Neural progenitor cell (in vitro differentiated cells): ENCODE measurements at regions not wholly inside any gene's neighbourhood (a gene's known extent, or its start where the extent isn't known, plus 50 kb on each side); places are given as distances from the start of the nearest gene placed in this dataset.

Source experiments
- DNase-seq: peaks from one replicate; pipeline ENCODE4 v3.0.0-alpha.2; 2016; ENCODE audit warnings: low spot score
- H2AFZ ChIP-seq: fragments of 200-600 bp; sonication (generic); replicated peaks from 2 replicates; pipeline ENCODE4 v1.6.1; 2016; ENCODE audit warnings: antibody characterized with exemption
- H3F3A ChIP-seq: fragments of 200-600 bp; sonication (generic); 2 replicates; pipeline ENCODE4 v1.6.1; 2016; ENCODE audit warnings: antibody characterized with exemption, low read depth
- H3K27ac ChIP-seq: fragments of 200-600 bp; sonication (generic); 2 replicates; pipeline ENCODE4 v1.5.1; 2016; ENCODE audit warnings: mild to moderate bottlenecking
- H3K27me3 ChIP-seq: fragments of 200-600 bp; sonication (generic); 2 replicates; pipeline ENCODE4 v1.6.1; 2016; ENCODE audit warnings: mild to moderate bottlenecking, moderate library complexity
- H3K36me3 ChIP-seq: fragments of 200-600 bp; sonication (generic); 2 replicates; pipeline ENCODE4 v1.5.1; 2016
- H3K4me1 ChIP-seq: fragments of 200-600 bp; sonication (generic); 2 replicates; pipeline ENCODE4 v1.6.1; 2016; ENCODE audit warnings: mixed run types
- H3K4me2 ChIP-seq: fragments of 200-600 bp; sonication (generic); 2 replicates; pipeline ENCODE4 v1.6.1; 2016
- H3K4me3 ChIP-seq: fragments of 200-600 bp; sonication (generic); 2 replicates; pipeline ENCODE4 v1.5.1; 2016
- H3K79me2 ChIP-seq: fragments of 200-600 bp; sonication (generic); 2 replicates; pipeline ENCODE4 v1.6.1; 2016; ENCODE audit warnings: low read depth
- H3K9ac ChIP-seq: fragments of 200-600 bp; sonication (generic); 2 replicates; pipeline ENCODE4 v1.6.1; 2016
- H3K9me3 ChIP-seq: fragments of 200-600 bp; sonication (generic); 2 replicates; pipeline ENCODE4 v1.5.1; 2016; ENCODE audit warnings: low read depth
- H4K20me1 ChIP-seq: fragments of 200-600 bp; sonication (generic); 2 replicates; pipeline ENCODE4 v1.6.1; 2016; ENCODE audit warnings: low read depth
- H3K27ac Mint-ChIP-seq: 3 replicates; pipeline ENCODE4 v1.8.0; 2021; ENCODE audit warnings: mixed read lengths
- H3K27me3 Mint-ChIP-seq: 2 replicates; pipeline ENCODE4 v1.8.0; 2022; ENCODE audit warnings: low read depth, mild to moderate bottlenecking, inconsistent platforms, moderate library complexity, mixed read lengths; ENCODE audit not compliant: insufficient read depth
- H3K36me3 Mint-ChIP-seq: 3 replicates; pipeline ENCODE4 v1.8.0; 2021; ENCODE audit warnings: mixed read lengths
- H3K4me1 Mint-ChIP-seq: 3 replicates; pipeline ENCODE4 v1.8.0; 2021; ENCODE audit warnings: mixed read lengths
- H3K4me3 Mint-ChIP-seq: 3 replicates; pipeline ENCODE4 v1.8.0; 2021; ENCODE audit warnings: mild to moderate bottlenecking, moderate library complexity, mixed read lengths
- H3K9me3 Mint-ChIP-seq: 3 replicates; pipeline ENCODE4 v1.8.0; 2020; ENCODE audit warnings: mixed read lengths
- EZH2 ChIP-seq: fragments of 200-600 bp; sonication (generic); IDR thresholded peaks from 2 replicates; pipeline ENCODE4 v1.6.1; 2017; ENCODE audit warnings: antibody characterized with exemption, mild to moderate bottlenecking, moderate library complexity
- EZH2phosphoT487 ChIP-seq: fragments of 200-600 bp; sonication (generic); IDR thresholded peaks from 2 replicates; pipeline ENCODE4 v1.6.1; 2017; ENCODE audit warnings: antibody characterized with exemption
- TF ChIP-seq, protein P1 (sequence below): fragments of 200-600 bp; sonication (generic); IDR thresholded peaks from 2 replicates; pipeline ENCODE4 v1.5.1; 2017; ENCODE audit warnings: antibody characterized with exemption, mild to moderate bottlenecking

DNA sequence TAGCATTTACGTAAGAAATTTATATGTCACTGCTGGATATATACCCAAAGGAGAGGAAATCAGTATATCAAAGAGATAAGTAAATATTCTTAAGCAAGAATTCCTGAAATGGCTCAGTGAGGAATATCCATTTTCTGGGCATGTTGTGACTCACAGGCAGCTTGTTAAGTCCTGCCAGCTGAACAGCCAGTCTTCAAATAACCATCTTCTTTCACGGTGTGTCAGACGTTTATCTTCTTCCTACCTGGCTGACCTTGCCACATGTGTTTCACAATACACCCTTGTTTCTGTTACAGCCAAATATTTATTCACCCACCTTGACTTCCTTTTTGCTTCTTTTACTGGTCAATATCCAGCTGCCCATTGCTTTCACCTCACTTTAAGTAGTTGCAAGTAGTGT lies 648.1 kb downstream of the ANKRD7 start:
- Mint-ChIP-seq H3K9me3 (no peaks in the 10 kb centered on the region), H3K36me3 (no peaks in the 10 kb centered on the region), H3K4me3 (no peak overlapping the region), H3K4me1 (peaks cover 4% of the 10 kb centered on the region), H3K27ac (no peak overlapping the region), H3K27me3 (no peaks in the 10 kb centered on the region)
- TF ChIP-seq EZH2 (no peak), EZH2phosphoT487 (no peak)
- TF ChIP-seq, protein P1, sequence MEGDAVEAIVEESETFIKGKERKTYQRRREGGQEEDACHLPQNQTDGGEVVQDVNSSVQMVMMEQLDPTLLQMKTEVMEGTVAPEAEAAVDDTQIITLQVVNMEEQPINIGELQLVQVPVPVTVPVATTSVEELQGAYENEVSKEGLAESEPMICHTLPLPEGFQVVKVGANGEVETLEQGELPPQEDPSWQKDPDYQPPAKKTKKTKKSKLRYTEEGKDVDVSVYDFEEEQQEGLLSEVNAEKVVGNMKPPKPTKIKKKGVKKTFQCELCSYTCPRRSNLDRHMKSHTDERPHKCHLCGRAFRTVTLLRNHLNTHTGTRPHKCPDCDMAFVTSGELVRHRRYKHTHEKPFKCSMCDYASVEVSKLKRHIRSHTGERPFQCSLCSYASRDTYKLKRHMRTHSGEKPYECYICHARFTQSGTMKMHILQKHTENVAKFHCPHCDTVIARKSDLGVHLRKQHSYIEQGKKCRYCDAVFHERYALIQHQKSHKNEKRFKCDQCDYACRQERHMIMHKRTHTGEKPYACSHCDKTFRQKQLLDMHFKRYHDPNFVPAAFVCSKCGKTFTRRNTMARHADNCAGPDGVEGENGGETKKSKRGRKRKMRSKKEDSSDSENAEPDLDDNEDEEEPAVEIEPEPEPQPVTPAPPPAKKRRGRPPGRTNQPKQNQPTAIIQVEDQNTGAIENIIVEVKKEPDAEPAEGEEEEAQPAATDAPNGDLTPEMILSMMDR = no peak
- no peak overlapping the region for H3K4me2 ChIP-seq
- H3K36me3 ChIP-seq = no peaks in the 10 kb centered on the region
- no peak overlapping the region for H2AFZ ChIP-seq
- DNase-seq = no peak
- H3K27ac ChIP-seq = no peak overlapping the region
- H4K20me1 ChIP-seq = no peaks in the 10 kb centered on the region
- no peaks in the 10 kb centered on the region for H3K9me3 ChIP-seq
- no peak overlapping the region for H3K4me3 ChIP-seq
- H3K4me1 ChIP-seq = peaks cover 7% of the 10 kb centered on the region
- no peaks in the 10 kb centered on the region for H3F3A ChIP-seq
- H3K9ac ChIP-seq = no peak overlapping the region
- H3K27me3 ChIP-seq = no peaks in the 10 kb centered on the region
- no peaks in the 10 kb centered on the region for H3K79me2 ChIP-seq

- Mint-ChIP-seq H3K27ac (no peak overlapping the region), H3K4me1 (peaks cover 4% of the 10 kb centered on the region), H3K4me3 (no peak overlapping the region), H3K9me3 (no peaks in the 10 kb centered on the region), H3K36me3 (no peaks in the 10 kb centered on the region), H3K27me3 (no peaks in the 10 kb centered on the region)
- H3K9ac ChIP-seq = no peak overlapping the region
- no peak overlapping the region for H3K27ac ChIP-seq
- TF ChIP-seq, protein P1 = no peak
- TF ChIP-seq EZH2phosphoT487 (no peak), EZH2 (no peak)
- H3F3A ChIP-seq = no peaks in the 10 kb centered on the region
- H3K79me2 ChIP-seq = no peaks in the 10 kb centered on the region
- DNase-seq = no peak
- no peaks in the 10 kb centered on the region for H3K9me3 ChIP-seq
- peaks cover 7% of the 10 kb centered on the region for H3K4me1 ChIP-seq
- H3K36me3 ChIP-seq = no peaks in the 10 kb centered on the region
- H3K4me2 ChIP-seq = no peak overlapping the region
- H4K20me1 ChIP-seq = no peaks in the 10 kb centered on the region
- no peak overlapping the region for H3K4me3 ChIP-seq
- no peak overlapping the region for H2AFZ ChIP-seq
- no peaks in the 10 kb centered on the region for H3K27me3 ChIP-seq
Measured at GRCh38 chr7:118877187-118877586, 652.7 kb downstream of the ANKRD7 start.

DNA sequence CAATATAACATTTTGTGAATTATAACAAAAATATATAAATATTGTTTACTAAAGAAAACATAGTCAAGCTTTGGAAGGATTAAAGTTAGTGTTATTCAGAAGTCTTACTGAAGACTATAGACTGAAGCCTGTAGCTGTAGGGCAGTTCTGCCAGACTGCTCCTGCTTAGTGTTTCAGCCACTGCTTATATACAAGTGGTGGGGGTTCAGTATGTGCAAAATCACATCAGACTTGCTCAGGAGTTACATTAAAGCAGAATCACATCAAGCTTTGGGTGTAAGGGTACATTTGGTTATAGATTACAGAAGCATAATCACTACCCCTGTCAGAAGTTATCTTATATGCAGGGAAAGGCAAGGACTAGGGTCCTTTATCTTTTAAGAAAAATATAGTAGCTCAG lies 653.8 kb downstream of the ANKRD7 start:
- DNase-seq = no peak
- H3K9ac ChIP-seq = no peak overlapping the region
- Mint-ChIP-seq H3K4me1 (peaks cover 4% of the 10 kb centered on the region), H3K36me3 (no peaks in the 10 kb centered on the region), H3K4me3 (no peak overlapping the region), H3K27me3 (no peaks in the 10 kb centered on the region), H3K9me3 (no peaks in the 10 kb centered on the region), H3K27ac (no peak overlapping the region)
- H3F3A ChIP-seq = no peaks in the 10 kb centered on the region
- H3K4me3 ChIP-seq = no peak overlapping the region
- no peaks in the 10 kb centered on the region for H3K79me2 ChIP-seq
- H3K36me3 ChIP-seq = no peaks in the 10 kb centered on the region
- H4K20me1 ChIP-seq = no peaks in the 10 kb centered on the region
- no peak overlapping the region for H2AFZ ChIP-seq
- no peak overlapping the region for H3K27ac ChIP-seq
- no peaks in the 10 kb centered on the region for H3K9me3 ChIP-seq
- TF ChIP-seq EZH2 (no peak), EZH2phosphoT487 (no peak)
- TF ChIP-seq, protein P1 = no peak
- no peak overlapping the region for H3K4me2 ChIP-seq
- H3K4me1 ChIP-seq = peaks cover 7% of the 10 kb centered on the region
- no peaks in the 10 kb centered on the region for H3K27me3 ChIP-seq

DNA sequence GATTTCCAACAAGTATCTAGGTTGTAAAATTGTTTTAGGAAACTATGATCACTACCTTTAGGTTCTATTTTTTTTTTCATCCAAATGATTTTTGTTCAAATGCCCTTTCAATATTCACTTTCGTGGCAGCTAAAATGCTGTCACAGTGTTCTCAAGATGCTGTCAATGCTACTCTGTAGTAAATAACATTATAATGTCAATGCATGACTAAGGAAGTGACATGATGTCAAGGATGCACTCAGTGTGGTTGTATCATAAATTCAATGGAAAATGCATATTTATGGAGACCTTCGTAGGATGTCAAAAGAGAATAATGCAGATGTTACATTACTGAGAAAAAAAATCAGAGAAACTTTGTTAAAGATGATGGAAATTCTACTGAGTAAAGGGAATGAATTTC lies 673.8 kb downstream of the ANKRD7 start:
- Histone ChIP-seq H2AFZ (no peak overlapping the region), H3K4me2 (no peak overlapping the region), H3K4me3 (no peak overlapping the region), H3K79me2 (no peaks in the 10 kb centered on the region), H3K9ac (no peak overlapping the region), H3K4me1 (peaks cover 6% of the 10 kb centered on the region), H3K27ac (no peak overlapping the region), H3K9me3 (no peaks in the 10 kb centered on the region), H4K20me1 (no peaks in the 10 kb centered on the region), H3K27me3 (no peaks in the 10 kb centered on the region), H3K36me3 (no peaks in the 10 kb centered on the region), H3F3A (no peaks in the 10 kb centered on the region)
- no peak overlapping the region for H3K27ac Mint-ChIP-seq
- H3K4me1 Mint-ChIP-seq = no peaks in the 10 kb centered on the region
- H3K27me3 Mint-ChIP-seq = peaks cover 2% of the 10 kb centered on the region
- DNase-seq = no peak
- H3K36me3 Mint-ChIP-seq = no peaks in the 10 kb centered on the region
- H3K9me3 Mint-ChIP-seq = no peaks in the 10 kb centered on the region
- H3K4me3 Mint-ChIP-seq = no peak overlapping the region
- TF ChIP-seq, protein P1 = no peak
- TF ChIP-seq EZH2 (no peak), EZH2phosphoT487 (no peak)
